ENCODE measurements at regions not wholly inside any gene's neighbourhood (a gene's known extent, or its start where the extent isn't known, plus 50 kb on each side); places are given as distances from the start of the nearest gene placed in this dataset.

GRCh38 chr14:76323331-76324050 is 52.4 kb upstream of the ESRRB start:
- no peak overlapping the region for H3K27ac ChIP-seq
- no peaks in the 10 kb centered on the region for H3K79me2 ChIP-seq
- H3K36me3 ChIP-seq (ENCODE audit: control insufficient read depth, insufficient read depth, low read length) = no peaks in the 10 kb centered on the region
- no peak overlapping the region for H2AFZ ChIP-seq
- H3K4me3 ChIP-seq (ENCODE audit: low read depth, low read length) = no peak overlapping the region
- H3K4me2 ChIP-seq (ENCODE audit: low read length) = no peak overlapping the region
- no peaks in the 10 kb centered on the region for H3K4me1 ChIP-seq
- TF ChIP-seq CTCF (IDR thresholded peaks at IDR 0.05) = no peak
- no peaks in the 10 kb centered on the region for H3K9me3 ChIP-seq (ENCODE audit: control insufficient read depth, low read length)
- no peak overlapping the region for H3K9ac ChIP-seq
- H3K27me3 ChIP-seq (ENCODE audit: control insufficient read depth, insufficient read depth, low read length) = no peaks in the 10 kb centered on the region

- Histone ChIP-seq H3K4me3 (ENCODE audit: low read depth, low read length) (no peak overlapping the region), H3K4me1 (no peaks in the 10 kb centered on the region), H3K9ac (no peak overlapping the region), H3K9me3 (ENCODE audit: control insufficient read depth, low read length) (no peaks in the 10 kb centered on the region), H3K36me3 (ENCODE audit: control insufficient read depth, insufficient read depth, low read length) (no peaks in the 10 kb centered on the region), H2AFZ (no peak overlapping the region), H3K79me2 (no peaks in the 10 kb centered on the region), H3K27me3 (ENCODE audit: control insufficient read depth, insufficient read depth, low read length) (no peaks in the 10 kb centered on the region), H3K4me2 (ENCODE audit: low read length) (no peak overlapping the region), H3K27ac (no peak overlapping the region)
- no peak for TF ChIP-seq CTCF (IDR thresholded peaks at IDR 0.05)
Measured at GRCh38 chr14:76324133-76324532, 51.8 kb upstream of the ESRRB start.

Data from parathyroid adenoma (tissue), 2 donors.